Liver (tissue), 3 donors: ENCODE measurements at regions not wholly inside any gene's neighbourhood (a gene's known extent, or its start where the extent isn't known, plus 50 kb on each side); places are given as distances from the start of the nearest gene placed in this dataset.

Source experiments
- EGR1 ChIP-seq, 2 donors: IDR thresholded peaks; 2 replicates each; pipeline ENCODE4 v1.6.1; 2016 to 2018; ENCODE audit warnings: antibody characterized with exemption in 2 of 2, low read depth in 2 of 2
- GABPA ChIP-seq, 2 donors: IDR thresholded peaks in 1 of 2; conservative IDR thresholded peaks in 1 of 2; 2 replicates each; pipeline ENCODE4 v1.6.1; 2016; ENCODE audit warnings: antibody characterized with exemption in 2 of 2, mild to moderate bottlenecking in 1 of 2, moderate library complexity in 1 of 2
- HNF4G ChIP-seq: IDR thresholded peaks from 2 replicates; pipeline ENCODE4 v1.6.1; 2016; ENCODE audit warnings: antibody characterized with exemption
- JUND ChIP-seq, 2 donors: IDR thresholded peaks; 2 replicates each; pipeline ENCODE4 v1.6.1; 2016; ENCODE audit warnings: antibody characterized with exemption in 2 of 2
- REST ChIP-seq: IDR thresholded peaks from 2 replicates; pipeline ENCODE4 v1.6.1; 2016; ENCODE audit warnings: antibody characterized with exemption, mild to moderate bottlenecking
- RXRA ChIP-seq, 2 donors: IDR thresholded peaks; 2 replicates each; pipeline ENCODE4 v1.6.1; 2017 to 2018; ENCODE audit warnings: antibody characterized with exemption in 2 of 2, mild to moderate bottlenecking in 1 of 2
- TAF1 ChIP-seq: conservative IDR thresholded peaks from 2 replicates; pipeline ENCODE4 v1.6.1; 2016; ENCODE audit warnings: antibody characterized with exemption, mild to moderate bottlenecking
- YY1 ChIP-seq: IDR thresholded peaks from 2 replicates; pipeline ENCODE4 v1.6.1; 2016; ENCODE audit warnings: antibody characterized with exemption, mild to moderate bottlenecking
- TF ChIP-seq, protein P1 (sequence below): fragments of 150-350 bp; IDR thresholded peaks from 2 replicates; pipeline ENCODE4 v1.5.1; 2017; ENCODE audit warnings: improper control_type of control experiment, low read depth, low read length; ENCODE audit not compliant: missing input control
- donor health status: healthy.
- donor health status: healthy.

DNA sequence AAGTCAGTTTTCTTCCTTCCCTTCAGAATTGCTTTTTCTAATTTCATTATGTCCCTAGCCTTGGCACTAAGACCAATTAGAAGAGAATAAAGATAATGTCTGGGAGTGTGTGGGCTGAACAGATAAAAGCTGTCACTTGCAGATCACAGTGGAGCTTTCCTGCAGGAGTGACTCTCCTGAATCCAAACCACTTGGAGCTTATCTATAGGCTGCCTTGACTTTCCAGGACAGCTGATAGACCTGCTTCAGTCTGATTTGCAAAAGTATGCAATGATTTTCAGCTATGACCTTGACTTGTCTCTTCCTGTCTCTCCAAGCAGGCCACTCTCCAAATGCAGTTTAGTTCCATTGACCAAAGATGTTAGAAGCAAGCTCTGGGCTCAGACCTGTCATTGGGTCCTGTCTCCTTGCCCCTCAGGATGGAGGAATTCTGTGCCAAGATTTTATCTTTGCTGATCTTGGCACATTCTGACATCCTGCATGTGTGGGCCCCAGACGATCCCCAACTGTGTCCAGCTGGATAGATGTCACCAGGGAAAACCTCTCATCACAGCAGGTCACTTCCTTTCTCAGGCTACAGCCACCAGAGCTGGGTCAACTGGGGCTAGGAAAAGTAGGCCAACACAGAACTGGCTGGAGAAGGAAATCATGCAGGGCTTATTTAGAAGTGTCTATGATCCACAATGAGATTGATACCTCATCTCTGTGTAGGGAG lies 120.9 kb upstream of the ZNF438 start:
- TF ChIP-seq EGR1 (IDR thresholded peaks at IDR 0.05; ENCODE audit: low read depth in 2 of 2) (no peak), REST (no peak), YY1 (no peak), HNF4G (no peak), JUND (IDR thresholded peaks at IDR 0.05) (no peak), TAF1 (no peak), RXRA (IDR thresholded peaks at IDR 0.05) (no peak), GABPA (IDR thresholded peaks at IDR 0.05 in 1 of 2, conservative IDR thresholded peaks at IDR 0.05 in 1 of 2) (no peak)
- TF ChIP-seq, protein P1, sequence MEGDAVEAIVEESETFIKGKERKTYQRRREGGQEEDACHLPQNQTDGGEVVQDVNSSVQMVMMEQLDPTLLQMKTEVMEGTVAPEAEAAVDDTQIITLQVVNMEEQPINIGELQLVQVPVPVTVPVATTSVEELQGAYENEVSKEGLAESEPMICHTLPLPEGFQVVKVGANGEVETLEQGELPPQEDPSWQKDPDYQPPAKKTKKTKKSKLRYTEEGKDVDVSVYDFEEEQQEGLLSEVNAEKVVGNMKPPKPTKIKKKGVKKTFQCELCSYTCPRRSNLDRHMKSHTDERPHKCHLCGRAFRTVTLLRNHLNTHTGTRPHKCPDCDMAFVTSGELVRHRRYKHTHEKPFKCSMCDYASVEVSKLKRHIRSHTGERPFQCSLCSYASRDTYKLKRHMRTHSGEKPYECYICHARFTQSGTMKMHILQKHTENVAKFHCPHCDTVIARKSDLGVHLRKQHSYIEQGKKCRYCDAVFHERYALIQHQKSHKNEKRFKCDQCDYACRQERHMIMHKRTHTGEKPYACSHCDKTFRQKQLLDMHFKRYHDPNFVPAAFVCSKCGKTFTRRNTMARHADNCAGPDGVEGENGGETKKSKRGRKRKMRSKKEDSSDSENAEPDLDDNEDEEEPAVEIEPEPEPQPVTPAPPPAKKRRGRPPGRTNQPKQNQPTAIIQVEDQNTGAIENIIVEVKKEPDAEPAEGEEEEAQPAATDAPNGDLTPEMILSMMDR: no peak
